GM20431 (cell line): ENCODE measurements at regions not wholly inside any gene's neighbourhood (a gene's known extent, or its start where the extent isn't known, plus 50 kb on each side); places are given as distances from the start of the nearest gene placed in this dataset.

Experiments
- in situ Hi-C: fragments of 300-500 bp; cut with MseI, MboI; formaldehyde crosslinking; loops from one replicate; pipeline ENCODE4 v1.15.0; 2020; ENCODE audit warnings: low sequenced_read_pairs; ENCODE audit not compliant: unreplicated experiment

GRCh38 chr3:73738711-73739110 lies 114.0 kb upstream of the PDZRN3 start:
- in situ Hi-C loops, result no loop called here

GRCh38 chr3:73734211-73735089 lies 109.7 kb upstream of the PDZRN3 start:
- in situ Hi-C loops, result no loop called here

- in situ Hi-C loops, result no loop called here
These were observed 109.0 kb upstream of the PDZRN3 start for GRCh38 chr3:73733746-73734145.

- in situ Hi-C loops, result no loop called here
These were observed 105.3 kb upstream of the PDZRN3 start for GRCh38 chr3:73729969-73730440.

GRCh38 chr3:73727854-73728253 lies 103.1 kb upstream of the PDZRN3 start:
- in situ Hi-C loops, result no loop called here

GRCh38 chr3:73727117-73727821 lies 102.5 kb upstream of the PDZRN3 start:
- in situ Hi-C loops, result no loop called here

GRCh38 chr3:73723596-73723995 lies 98.9 kb upstream of the PDZRN3 start:
- in situ Hi-C loops, result no loop called here

- in situ Hi-C loops, result no loop called here
These were observed 95.1 kb upstream of the PDZRN3 start for GRCh38 chr3:73719861-73720260.

GRCh38 chr3:73719413-73719851 lies 94.7 kb upstream of the PDZRN3 start:
- in situ Hi-C loops, result no loop called here

GRCh38 chr3:73718326-73719110 lies 93.8 kb upstream of the PDZRN3 start:
- in situ Hi-C loops, result no loop called here

- in situ Hi-C loops, result no loop called here
These were observed 91.7 kb upstream of the PDZRN3 start for GRCh38 chr3:73716418-73716817.

- in situ Hi-C loops, result no loop called here
These were observed 85.6 kb upstream of the PDZRN3 start for GRCh38 chr3:73710340-73710739.

- in situ Hi-C loops, result no loop called here
These were observed 85.0 kb upstream of the PDZRN3 start for GRCh38 chr3:73709712-73710111.

- in situ Hi-C loops, result no loop called here
These were observed 84.2 kb upstream of the PDZRN3 start for GRCh38 chr3:73708956-73709355.

- in situ Hi-C loops, result no loop called here
These were observed 83.0 kb upstream of the PDZRN3 start for GRCh38 chr3:73707772-73708171.

- in situ Hi-C loops, result no loop called here
These were observed 82.0 kb upstream of the PDZRN3 start for GRCh38 chr3:73706771-73707170.

GRCh38 chr3:73705792-73706191 lies 81.1 kb upstream of the PDZRN3 start:
- in situ Hi-C loops, result no loop called here

GRCh38 chr3:73699327-73699726 lies 74.6 kb upstream of the PDZRN3 start:
- in situ Hi-C loops, result no loop called here

- in situ Hi-C loops, result no loop called here
These were observed 72.3 kb upstream of the PDZRN3 start for GRCh38 chr3:73697020-73697419.

- in situ Hi-C loops, result no loop called here
These were observed 71.1 kb upstream of the PDZRN3 start for GRCh38 chr3:73695841-73696240.
